Stimulated activated memory B cell treated with anti-CD40 and anti-IgM and Interleukin-4, amounts not matched to agents 10 μg/mL and 1 μg/mL and 100 μg/mL, for 72 hours (primary cell): ENCODE measurements at regions not wholly inside any gene's neighbourhood (a gene's known extent, or its start where the extent isn't known, plus 50 kb on each side); places are given as distances from the start of the nearest gene placed in this dataset.
"Not testable (repeated sequence)": the region's sequence is repeated elsewhere in the genome, so short reads cannot be mapped to it uniquely, and the experiment has no call there.

Experiments
- ATAC-seq: fragments of 150-1000 bp; cut with Tn5 transposase; 2 replicates; pipeline ENCODE4 v1.10.0; 2021
- H3K27ac Mint-ChIP-seq: one replicate; pipeline ENCODE4 v1.8.0; 2022; ENCODE audit warnings: mild to moderate bottlenecking, mixed read lengths
- H3K27me3 Mint-ChIP-seq: one replicate; pipeline ENCODE4 v1.8.0; 2022; ENCODE audit warnings: mixed read lengths
- H3K36me3 Mint-ChIP-seq: one replicate; pipeline ENCODE4 v1.8.0; 2022; ENCODE audit warnings: mixed read lengths
- H3K4me1 Mint-ChIP-seq: one replicate; pipeline ENCODE4 v1.8.0; 2022; ENCODE audit warnings: mixed read lengths
- H3K4me3 Mint-ChIP-seq: one replicate; pipeline ENCODE4 v1.8.0; 2022; ENCODE audit warnings: mild to moderate bottlenecking, moderate library complexity, mixed read lengths
- H3K9me3 Mint-ChIP-seq: one replicate; pipeline ENCODE4 v1.8.0; 2022; ENCODE audit warnings: mixed read lengths

GRCh38 chr17:22044706-22045246 lies 352.5 kb downstream of the KCNJ18 start:
- not testable (repeated sequence) for H3K4me1 Mint-ChIP-seq, H3K4me3 Mint-ChIP-seq, ATAC-seq, H3K27ac Mint-ChIP-seq, H3K27me3 Mint-ChIP-seq, H3K36me3 Mint-ChIP-seq, H3K9me3 Mint-ChIP-seq

- H3K4me1 Mint-ChIP-seq, H3K27ac Mint-ChIP-seq: not testable (repeated sequence)
Measured at GRCh38 chr17:22047521-22047920, 355.2 kb downstream of the KCNJ18 start.

GRCh38 chr17:22048226-22048625 lies 355.9 kb downstream of the KCNJ18 start:
- not testable (repeated sequence) for H3K36me3 Mint-ChIP-seq, H3K4me1 Mint-ChIP-seq, ATAC-seq, H3K9me3 Mint-ChIP-seq, H3K27ac Mint-ChIP-seq, H3K27me3 Mint-ChIP-seq, H3K4me3 Mint-ChIP-seq

More at GRCh38 chr17:22047521-22047920, 355.2 kb downstream of the KCNJ18 start:
- H3K27me3 Mint-ChIP-seq, H3K9me3 Mint-ChIP-seq, ATAC-seq, H3K36me3 Mint-ChIP-seq, H3K4me3 Mint-ChIP-seq: not testable (repeated sequence)

- ATAC-seq, H3K36me3 Mint-ChIP-seq, H3K27me3 Mint-ChIP-seq, H3K4me1 Mint-ChIP-seq, H3K4me3 Mint-ChIP-seq, H3K27ac Mint-ChIP-seq, H3K9me3 Mint-ChIP-seq: not testable (repeated sequence)
Measured at GRCh38 chr17:22050766-22051165, 358.4 kb downstream of the KCNJ18 start.

- H3K27ac Mint-ChIP-seq, H3K27me3 Mint-ChIP-seq, H3K4me1 Mint-ChIP-seq, H3K36me3 Mint-ChIP-seq, H3K9me3 Mint-ChIP-seq, H3K4me3 Mint-ChIP-seq, ATAC-seq: not testable (repeated sequence)
Measured at GRCh38 chr17:22052715-22053114, 360.4 kb downstream of the KCNJ18 start.

GRCh38 chr17:22056566-22056965 lies 364.2 kb downstream of the KCNJ18 start:
- not testable (repeated sequence) for H3K9me3 Mint-ChIP-seq, H3K4me1 Mint-ChIP-seq, H3K4me3 Mint-ChIP-seq, ATAC-seq, H3K36me3 Mint-ChIP-seq, H3K27me3 Mint-ChIP-seq, H3K27ac Mint-ChIP-seq

GRCh38 chr17:22075918-22076317 lies 383.6 kb downstream of the KCNJ18 start:
- not testable (repeated sequence) for ATAC-seq, H3K27ac Mint-ChIP-seq, H3K4me3 Mint-ChIP-seq, H3K27me3 Mint-ChIP-seq, H3K36me3 Mint-ChIP-seq, H3K4me1 Mint-ChIP-seq, H3K9me3 Mint-ChIP-seq

GRCh38 chr17:22088589-22088988 lies 396.3 kb downstream of the KCNJ18 start:
- H3K4me3 Mint-ChIP-seq, H3K4me1 Mint-ChIP-seq, H3K27me3 Mint-ChIP-seq, ATAC-seq, H3K36me3 Mint-ChIP-seq, H3K27ac Mint-ChIP-seq: not testable (repeated sequence)
- H3K9me3 Mint-ChIP-seq: peaks cover 16% of the 10 kb centered on the region

- ATAC-seq: no peak
- H3K4me3 Mint-ChIP-seq: no peak overlapping the region
- peaks cover 16% of the 10 kb centered on the region for H3K9me3 Mint-ChIP-seq
- no peaks in the 10 kb centered on the region for H3K27me3 Mint-ChIP-seq
- no peaks in the 10 kb centered on the region for H3K36me3 Mint-ChIP-seq
- no peaks in the 10 kb centered on the region for H3K4me1 Mint-ChIP-seq
- H3K27ac Mint-ChIP-seq: no peak overlapping the region
Measured at GRCh38 chr17:22090263-22090935, 398.1 kb downstream of the KCNJ18 start.

- H3K9me3 Mint-ChIP-seq: peaks cover 16% of the 10 kb centered on the region
- not testable (repeated sequence) for H3K36me3 Mint-ChIP-seq, H3K4me1 Mint-ChIP-seq, ATAC-seq, H3K27ac Mint-ChIP-seq, H3K27me3 Mint-ChIP-seq, H3K4me3 Mint-ChIP-seq
Measured at GRCh38 chr17:22091041-22091679, 398.8 kb downstream of the KCNJ18 start.

- not testable (repeated sequence) for ATAC-seq, H3K27me3 Mint-ChIP-seq, H3K4me3 Mint-ChIP-seq
Measured at GRCh38 chr17:22091840-22092239, 399.5 kb downstream of the KCNJ18 start.

GRCh38 chr17:22095414-22095813 lies 403.1 kb downstream of the KCNJ18 start:
- H3K4me3 Mint-ChIP-seq, ATAC-seq, H3K4me1 Mint-ChIP-seq, H3K36me3 Mint-ChIP-seq, H3K27me3 Mint-ChIP-seq, H3K27ac Mint-ChIP-seq: not testable (repeated sequence)
- H3K9me3 Mint-ChIP-seq: peaks cover 13% of the 10 kb centered on the region

More at GRCh38 chr17:22091840-22092239, 399.5 kb downstream of the KCNJ18 start:
- H3K36me3 Mint-ChIP-seq, H3K27ac Mint-ChIP-seq, H3K4me1 Mint-ChIP-seq: not testable (repeated sequence)
- H3K9me3 Mint-ChIP-seq: peaks cover 16% of the 10 kb centered on the region

GRCh38 chr17:22099633-22100032 lies 407.3 kb downstream of the KCNJ18 start:
- not testable (repeated sequence) for H3K4me1 Mint-ChIP-seq, ATAC-seq, H3K4me3 Mint-ChIP-seq, H3K27me3 Mint-ChIP-seq, H3K27ac Mint-ChIP-seq, H3K9me3 Mint-ChIP-seq, H3K36me3 Mint-ChIP-seq

- Mint-ChIP-seq H3K4me1 (no peaks in the 10 kb centered on the region), H3K9me3 (peaks cover 4% of the 10 kb centered on the region), H3K36me3 (no peaks in the 10 kb centered on the region), H3K27me3 (no peaks in the 10 kb centered on the region), H3K4me3 (no peak overlapping the region), H3K27ac (no peak overlapping the region)
- no peak for ATAC-seq
Measured at GRCh38 chr17:22102177-22102576, 409.9 kb downstream of the KCNJ18 start.

- H3K36me3 Mint-ChIP-seq, H3K27me3 Mint-ChIP-seq, H3K27ac Mint-ChIP-seq, H3K9me3 Mint-ChIP-seq, ATAC-seq, H3K4me1 Mint-ChIP-seq, H3K4me3 Mint-ChIP-seq: not testable (repeated sequence)
Measured at GRCh38 chr17:22116720-22117119, 424.4 kb downstream of the KCNJ18 start.

- not testable (repeated sequence) for ATAC-seq, H3K36me3 Mint-ChIP-seq, H3K27me3 Mint-ChIP-seq
Measured at GRCh38 chr17:22117401-22117800, 425.1 kb downstream of the KCNJ18 start.

More at GRCh38 chr17:22117401-22117800, 425.1 kb downstream of the KCNJ18 start:
- not testable (repeated sequence) for H3K9me3 Mint-ChIP-seq, H3K27ac Mint-ChIP-seq, H3K4me1 Mint-ChIP-seq, H3K4me3 Mint-ChIP-seq
